ENCODE measurements at regions not wholly inside any gene's neighbourhood (a gene's known extent, or its start where the extent isn't known, plus 50 kb on each side); places are given as distances from the start of the nearest gene placed in this dataset.

- no peak overlapping the region for H3K4me3 Mint-ChIP-seq
- no peaks in the 10 kb centered on the region for H3K36me3 Mint-ChIP-seq
- no peak for DNase-seq
- H3K27me3 Mint-ChIP-seq (ENCODE audit: low read depth in 3 of 3): peaks cover 0 to 4% (median 2%) of the 10 kb centered on the region in 3 donors
- H3K4me1 Mint-ChIP-seq: no peaks in the 10 kb centered on the region
- no peak overlapping the region for H3K27ac Mint-ChIP-seq
- H3K9me3 Mint-ChIP-seq: no peaks in the 10 kb centered on the region
Measured at GRCh38 chr7:86965727-86966120, 93.7 kb downstream of the ELAPOR2 start.

DNA sequence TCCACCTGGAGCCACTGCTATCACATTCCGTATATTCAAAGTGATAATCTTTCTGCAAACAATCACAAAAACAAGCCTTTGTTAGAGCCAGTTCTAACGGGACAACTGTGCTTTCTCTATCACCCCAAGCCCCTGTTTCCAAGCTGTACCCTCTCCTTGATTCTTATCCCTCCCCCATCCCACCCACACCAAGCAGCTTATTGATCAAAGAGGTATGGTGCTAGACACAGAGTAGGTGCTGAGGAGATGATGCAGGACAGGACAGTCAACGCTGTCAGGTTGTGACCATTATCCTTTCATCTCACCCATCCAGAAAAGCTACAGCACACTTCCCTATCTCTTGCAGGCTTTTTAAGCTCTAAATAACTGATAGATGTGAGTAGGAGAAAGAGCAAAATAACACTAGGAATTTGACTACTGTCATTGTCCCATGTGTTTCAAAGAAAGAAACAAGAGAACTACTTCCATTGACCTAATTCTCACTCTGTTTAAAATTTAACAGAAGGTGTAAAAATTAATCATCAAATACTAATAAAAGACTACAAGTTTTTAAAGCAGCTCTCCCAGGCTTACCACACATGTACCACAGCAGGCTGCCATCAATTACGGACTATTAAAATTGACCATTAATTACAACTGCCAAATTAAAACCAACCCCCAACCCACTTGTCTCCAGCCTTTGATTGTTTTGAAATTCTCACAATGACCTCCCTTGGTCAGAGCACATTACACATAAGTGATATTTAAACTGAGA lies 94.3 kb downstream of the ELAPOR2 start:
- no peaks in the 10 kb centered on the region for H3K4me1 Mint-ChIP-seq
- H3K27me3 Mint-ChIP-seq (ENCODE audit: low read depth in 3 of 3): peaks cover 2 to 4% (median 2%) of the 10 kb centered on the region in 3 donors
- DNase-seq: no peak
- no peak overlapping the region for H3K4me3 Mint-ChIP-seq
- no peak overlapping the region for H3K27ac Mint-ChIP-seq
- H3K36me3 Mint-ChIP-seq: no peaks in the 10 kb centered on the region
- H3K9me3 Mint-ChIP-seq: no peaks in the 10 kb centered on the region

- Mint-ChIP-seq H3K9me3 (no peaks in the 10 kb centered on the region), H3K36me3 (no peaks in the 10 kb centered on the region), H3K4me1 (no peaks in the 10 kb centered on the region), H3K27me3 (ENCODE audit: low read depth in 3 of 3) (peaks cover 2 to 4% (median 2%) of the 10 kb centered on the region in 3 donors), H3K4me3 (no peak overlapping the region), H3K27ac (no peak overlapping the region)
- DNase-seq: no peak
Measured at GRCh38 chr7:86963599-86964230, 95.7 kb downstream of the ELAPOR2 start.

DNA sequence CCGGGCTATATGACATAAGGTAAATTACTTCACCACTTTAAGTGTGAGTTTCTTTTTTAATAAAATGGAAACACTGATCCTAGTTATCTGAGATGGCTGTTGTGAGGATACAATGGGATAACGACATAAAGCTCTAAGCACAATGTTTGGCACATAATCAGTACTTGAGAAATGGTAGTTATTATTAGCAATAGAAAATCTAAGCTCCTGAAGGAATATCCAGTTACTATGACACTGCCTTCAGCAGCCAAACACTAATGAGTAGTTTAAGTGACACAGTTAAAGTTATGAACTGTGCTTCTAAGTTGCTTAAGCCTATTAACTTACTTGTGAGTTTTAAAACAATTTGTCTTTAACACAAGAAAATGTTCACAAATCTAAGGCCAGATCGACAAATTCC lies 96.8 kb downstream of the ELAPOR2 start:
- no peak for DNase-seq
- Mint-ChIP-seq H3K4me3 (no peak overlapping the region), H3K27ac (no peak overlapping the region), H3K9me3 (no peaks in the 10 kb centered on the region), H3K27me3 (ENCODE audit: low read depth in 3 of 3) (peaks cover 2 to 4% (median 2%) of the 10 kb centered on the region in 3 donors), H3K36me3 (no peaks in the 10 kb centered on the region), H3K4me1 (no peaks in the 10 kb centered on the region)

- Mint-ChIP-seq H3K4me1 (no peaks in the 10 kb centered on the region), H3K27me3 (ENCODE audit: low read depth in 3 of 3) (peaks cover 2 to 4% (median 3%) of the 10 kb centered on the region in 3 donors), H3K9me3 (no peaks in the 10 kb centered on the region), H3K4me3 (no peak overlapping the region), H3K27ac (no peak overlapping the region), H3K36me3 (no peaks in the 10 kb centered on the region)
- no peak for DNase-seq
Measured at GRCh38 chr7:86961686-86962085, 97.8 kb downstream of the ELAPOR2 start.

GRCh38 chr7:86958380-86958779 lies 101.1 kb downstream of the ELAPOR2 start:
- DNase-seq: no peak
- Mint-ChIP-seq H3K4me1 (no peaks in the 10 kb centered on the region), H3K9me3 (no peaks in the 10 kb centered on the region), H3K27ac (no peak overlapping the region), H3K4me3 (no peak overlapping the region), H3K36me3 (no peaks in the 10 kb centered on the region), H3K27me3 (ENCODE audit: low read depth in 3 of 3) (peaks cover 2 to 4% (median 2%) of the 10 kb centered on the region in 3 donors)

- H3K4me1 Mint-ChIP-seq: no peaks in the 10 kb centered on the region
- H3K36me3 Mint-ChIP-seq: no peaks in the 10 kb centered on the region
- no peaks in the 10 kb centered on the region for H3K9me3 Mint-ChIP-seq
- H3K27me3 Mint-ChIP-seq (ENCODE audit: low read depth in 3 of 3): peaks cover 0 to 2% (median 2%) of the 10 kb centered on the region in 3 donors
- no peak overlapping the region for H3K4me3 Mint-ChIP-seq
- H3K27ac Mint-ChIP-seq: no peak overlapping the region
- no peak for DNase-seq
Measured at GRCh38 chr7:86956567-86956966, 102.9 kb downstream of the ELAPOR2 start.

DNA sequence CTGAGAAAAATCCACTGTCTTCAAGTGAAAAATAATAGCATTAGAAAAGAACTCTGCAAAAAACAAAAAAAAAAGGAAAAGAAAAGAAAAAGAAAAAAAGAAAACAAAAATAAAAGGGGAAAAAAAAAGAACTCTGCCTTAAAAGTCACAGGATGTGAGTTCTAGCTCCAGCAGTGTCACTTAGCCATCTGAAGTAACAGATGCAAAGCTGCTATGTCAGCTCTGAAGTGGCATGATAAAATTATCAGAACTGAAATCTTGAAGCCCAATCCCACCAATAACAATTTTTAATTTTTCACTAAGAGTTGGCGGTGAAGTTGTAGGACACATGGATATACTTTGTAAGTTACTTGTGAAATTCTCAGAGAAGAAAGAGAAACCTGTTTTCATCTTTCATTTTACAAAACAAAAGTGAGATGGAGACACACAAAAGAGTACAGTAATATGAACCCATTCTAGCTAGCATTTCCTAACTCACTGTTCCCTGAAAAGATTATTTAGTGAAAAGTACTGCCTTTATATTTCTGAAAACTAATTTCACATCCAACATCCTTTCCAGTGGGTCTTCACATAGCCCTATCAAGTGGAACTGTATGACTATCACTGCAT lies 103.5 kb downstream of the ELAPOR2 start:
- H3K27ac Mint-ChIP-seq: no peak overlapping the region
- H3K27me3 Mint-ChIP-seq (ENCODE audit: low read depth in 3 of 3): peaks cover 0 to 2% (median 2%) of the 10 kb centered on the region in 3 donors
- no peaks in the 10 kb centered on the region for H3K36me3 Mint-ChIP-seq
- H3K9me3 Mint-ChIP-seq: no peaks in the 10 kb centered on the region
- DNase-seq: no peak
- no peak overlapping the region for H3K4me3 Mint-ChIP-seq
- no peaks in the 10 kb centered on the region for H3K4me1 Mint-ChIP-seq

- Mint-ChIP-seq H3K27ac (no peak overlapping the region), H3K27me3 (ENCODE audit: low read depth in 3 of 3) (peaks cover 0 to 2% (median 0%) of the 10 kb centered on the region in 3 donors), H3K9me3 (no peaks in the 10 kb centered on the region), H3K4me3 (no peak overlapping the region), H3K36me3 (no peaks in the 10 kb centered on the region), H3K4me1 (no peaks in the 10 kb centered on the region)
- DNase-seq: no peak
Measured at GRCh38 chr7:86954971-86955370, 104.5 kb downstream of the ELAPOR2 start.

GRCh38 chr7:86953653-86954336 lies 105.7 kb downstream of the ELAPOR2 start:
- Mint-ChIP-seq H3K4me1 (no peaks in the 10 kb centered on the region), H3K4me3 (no peak overlapping the region), H3K9me3 (no peaks in the 10 kb centered on the region), H3K36me3 (no peaks in the 10 kb centered on the region), H3K27ac (no peak overlapping the region), H3K27me3 (ENCODE audit: low read depth in 3 of 3) (peaks cover 0 to 2% (median 0%) of the 10 kb centered on the region in 3 donors)
- no peak for DNase-seq

GRCh38 chr7:86953219-86953618 lies 106.2 kb downstream of the ELAPOR2 start:
- no peak for DNase-seq
- no peaks in the 10 kb centered on the region for H3K9me3 Mint-ChIP-seq
- H3K27me3 Mint-ChIP-seq (ENCODE audit: low read depth in 3 of 3): peaks cover 0 to 2% (median 0%) of the 10 kb centered on the region in 3 donors
- H3K27ac Mint-ChIP-seq: no peak overlapping the region
- no peaks in the 10 kb centered on the region for H3K36me3 Mint-ChIP-seq
- H3K4me1 Mint-ChIP-seq: no peaks in the 10 kb centered on the region
- no peak overlapping the region for H3K4me3 Mint-ChIP-seq

GRCh38 chr7:86951895-86952294 lies 107.6 kb downstream of the ELAPOR2 start:
- H3K4me1 Mint-ChIP-seq: no peaks in the 10 kb centered on the region
- H3K27me3 Mint-ChIP-seq (ENCODE audit: low read depth in 3 of 3): peaks cover 0 to 3% (median 0%) of the 10 kb centered on the region in 3 donors
- no peaks in the 10 kb centered on the region for H3K9me3 Mint-ChIP-seq
- DNase-seq: no peak
- no peak overlapping the region for H3K4me3 Mint-ChIP-seq
- H3K36me3 Mint-ChIP-seq: no peaks in the 10 kb centered on the region
- no peak overlapping the region for H3K27ac Mint-ChIP-seq

DNA sequence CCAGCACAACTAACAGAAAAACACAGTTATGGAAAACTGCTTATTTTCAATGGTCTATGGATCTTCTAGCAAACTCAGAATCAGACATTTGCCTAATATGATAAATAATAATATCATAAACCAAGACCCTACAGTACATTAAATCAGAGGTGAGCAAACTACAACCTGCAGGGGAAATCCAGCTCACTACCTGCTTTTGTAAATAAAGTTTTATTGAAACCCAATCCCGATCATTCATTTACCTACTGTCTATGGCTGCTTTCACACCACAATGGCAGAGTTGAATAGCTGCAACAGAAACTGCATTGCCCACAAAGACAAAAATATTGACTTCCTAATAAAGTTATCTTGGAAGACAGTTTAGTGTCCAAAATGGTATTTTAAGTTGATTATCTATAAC lies 108.5 kb downstream of the ELAPOR2 start:
- no peak for DNase-seq
- Mint-ChIP-seq H3K27ac (no peak overlapping the region), H3K27me3 (ENCODE audit: low read depth in 3 of 3) (peaks cover 0 to 7% (median 0%) of the 10 kb centered on the region in 3 donors), H3K4me3 (no peak overlapping the region), H3K9me3 (no peaks in the 10 kb centered on the region), H3K4me1 (no peaks in the 10 kb centered on the region), H3K36me3 (no peaks in the 10 kb centered on the region)

DNA sequence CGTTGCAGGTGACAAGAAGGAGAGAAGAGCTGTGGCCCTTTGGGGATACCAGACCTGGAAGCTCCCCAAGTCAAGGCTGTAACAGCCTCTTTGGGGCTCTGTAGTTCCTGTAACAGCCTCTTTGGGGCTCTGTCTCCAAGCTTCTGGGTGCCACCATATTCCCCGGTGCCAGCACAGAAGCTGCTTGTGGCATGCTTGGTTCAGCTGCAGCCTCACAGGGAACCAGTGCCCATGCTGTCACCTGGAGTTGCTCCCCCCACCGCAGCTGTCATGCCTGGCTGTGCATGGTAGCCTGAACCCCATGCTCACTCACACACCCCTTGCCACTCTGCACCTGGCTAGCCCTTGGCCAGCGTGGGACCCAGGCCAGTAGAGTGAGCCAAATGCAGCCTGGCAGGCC lies 109.1 kb downstream of the ELAPOR2 start:
- no peaks in the 10 kb centered on the region for H3K36me3 Mint-ChIP-seq
- no peak for DNase-seq
- H3K27me3 Mint-ChIP-seq (ENCODE audit: low read depth in 3 of 3): peaks cover 0 to 7% (median 0%) of the 10 kb centered on the region in 3 donors
- H3K4me1 Mint-ChIP-seq: no peaks in the 10 kb centered on the region
- no peak overlapping the region for H3K4me3 Mint-ChIP-seq
- no peaks in the 10 kb centered on the region for H3K9me3 Mint-ChIP-seq
- no peak overlapping the region for H3K27ac Mint-ChIP-seq
